ENCODE measurements at regions not wholly inside any gene's neighbourhood (a gene's known extent, or its start where the extent isn't known, plus 50 kb on each side); places are given as distances from the start of the nearest gene placed in this dataset.

- Mint-ChIP-seq H3K27ac (no peak overlapping the region), H3K27me3 (ENCODE audit: insufficient read depth) (no peaks in the 10 kb centered on the region), H3K4me3 (no peak overlapping the region), H3K36me3 (ENCODE audit: low read depth) (no peaks in the 10 kb centered on the region), H3K4me1 (peaks cover 16% of the 10 kb centered on the region), H3K9me3 (no peaks in the 10 kb centered on the region)
- 62 to 68% methylated on average over 3 of the region's 3 CpGs for WGBS, 2 experiments (ENCODE audit: insufficient coverage in 1 of 2, insufficient read length in 1 of 2)
- no peak for DNase-seq
- Histone ChIP-seq H3K4me1 (ENCODE audit: control insufficient read depth, insufficient read depth, low read length) (peaks cover 7% of the 10 kb centered on the region), H3K4me3 (ENCODE audit: low read length) (no peak overlapping the region), H3K36me3 (ENCODE audit: control insufficient read depth, insufficient read depth, low read length) (no peaks in the 10 kb centered on the region), H3K9me3 (ENCODE audit: control insufficient read depth, low read length) (no peaks in the 10 kb centered on the region), H3K9ac (ENCODE audit: extremely low read depth, low read length, poor library complexity, severe bottlenecking) (no peak overlapping the region), H3K27me3 (ENCODE audit: control insufficient read depth, insufficient read depth, low read length, poor library complexity, severe bottlenecking) (no peaks in the 10 kb centered on the region), H3K27ac (ENCODE audit: low read depth, low read length) (no peak overlapping the region)
- no peak for TF ChIP-seq CTCF (conservative IDR thresholded peaks at IDR 0.05)
These were observed 239.7 kb upstream of the CLNK start for GRCh38 chr4:10924274-10924673.

GRCh38 chr4:10917566-10917965, 233.0 kb upstream of the CLNK start:
- Histone ChIP-seq H3K9ac (ENCODE audit: extremely low read depth, low read length, poor library complexity, severe bottlenecking) (no peak overlapping the region), H3K27ac (ENCODE audit: low read depth, low read length) (no peak overlapping the region), H3K36me3 (ENCODE audit: control insufficient read depth, insufficient read depth, low read length) (no peaks in the 10 kb centered on the region), H3K4me3 (ENCODE audit: low read length) (no peak overlapping the region), H3K27me3 (ENCODE audit: control insufficient read depth, insufficient read depth, low read length, poor library complexity, severe bottlenecking) (no peaks in the 10 kb centered on the region), H3K9me3 (ENCODE audit: control insufficient read depth, low read length) (no peaks in the 10 kb centered on the region), H3K4me1 (ENCODE audit: control insufficient read depth, insufficient read depth, low read length) (no peaks in the 10 kb centered on the region)
- H3K9me3 Mint-ChIP-seq: peaks cover 1% of the 10 kb centered on the region
- H3K27ac Mint-ChIP-seq: no peak overlapping the region
- H3K36me3 Mint-ChIP-seq (ENCODE audit: low read depth): no peaks in the 10 kb centered on the region
- no peaks in the 10 kb centered on the region for H3K27me3 Mint-ChIP-seq (ENCODE audit: insufficient read depth)
- no peak for DNase-seq
- no peaks in the 10 kb centered on the region for H3K4me1 Mint-ChIP-seq
- H3K4me3 Mint-ChIP-seq: no peak overlapping the region
- 92 to 94% methylated on average over 5 to 7 of the region's 7 CpGs for WGBS, 2 experiments (ENCODE audit: insufficient coverage in 1 of 2, insufficient read length in 1 of 2)
- TF ChIP-seq CTCF (conservative IDR thresholded peaks at IDR 0.05): no peak

GRCh38 chr4:10898072-10898471, 213.5 kb upstream of the CLNK start:
- H3K27me3 Mint-ChIP-seq (ENCODE audit: insufficient read depth): no peaks in the 10 kb centered on the region
- Histone ChIP-seq H3K4me1 (ENCODE audit: control insufficient read depth, insufficient read depth, low read length) (no peaks in the 10 kb centered on the region), H3K9ac (ENCODE audit: extremely low read depth, low read length, poor library complexity, severe bottlenecking) (no peak overlapping the region), H3K27me3 (ENCODE audit: control insufficient read depth, insufficient read depth, low read length, poor library complexity, severe bottlenecking) (no peaks in the 10 kb centered on the region), H3K27ac (ENCODE audit: low read depth, low read length) (no peak overlapping the region), H3K4me3 (ENCODE audit: low read length) (no peak overlapping the region), H3K9me3 (ENCODE audit: control insufficient read depth, low read length) (no peaks in the 10 kb centered on the region), H3K36me3 (ENCODE audit: control insufficient read depth, insufficient read depth, low read length) (no peaks in the 10 kb centered on the region)
- no peak overlapping the region for H3K4me3 Mint-ChIP-seq
- H3K36me3 Mint-ChIP-seq (ENCODE audit: low read depth): no peaks in the 10 kb centered on the region
- H3K9me3 Mint-ChIP-seq: peaks cover 1% of the 10 kb centered on the region
- TF ChIP-seq CTCF (conservative IDR thresholded peaks at IDR 0.05): no peak
- no peak for DNase-seq
- no peak overlapping the region for H3K27ac Mint-ChIP-seq
- 93 to 96% methylated on average over 2 to 5 of the region's 5 CpGs for WGBS, 2 experiments (ENCODE audit: insufficient coverage in 1 of 2, insufficient read length in 1 of 2)
- H3K4me1 Mint-ChIP-seq: peaks cover 24% of the 10 kb centered on the region
